HG03442 (cell line): ENCODE measurements at regions not wholly inside any gene's neighbourhood (a gene's known extent, or its start where the extent isn't known, plus 50 kb on each side); places are given as distances from the start of the nearest gene placed in this dataset.
"Not testable (repeated sequence)": the region's sequence is repeated elsewhere in the genome, so short reads cannot be mapped to it uniquely, and the experiment has no call there.

Source experiments
- ATAC-seq: cut with Tn5 transposase; IDR thresholded peaks from one replicate; pipeline ENCODE4 v1.9.1; 2021; ENCODE audit warnings: mild to moderate bottlenecking, moderate library complexity; ENCODE audit not compliant: unreplicated experiment

DNA sequence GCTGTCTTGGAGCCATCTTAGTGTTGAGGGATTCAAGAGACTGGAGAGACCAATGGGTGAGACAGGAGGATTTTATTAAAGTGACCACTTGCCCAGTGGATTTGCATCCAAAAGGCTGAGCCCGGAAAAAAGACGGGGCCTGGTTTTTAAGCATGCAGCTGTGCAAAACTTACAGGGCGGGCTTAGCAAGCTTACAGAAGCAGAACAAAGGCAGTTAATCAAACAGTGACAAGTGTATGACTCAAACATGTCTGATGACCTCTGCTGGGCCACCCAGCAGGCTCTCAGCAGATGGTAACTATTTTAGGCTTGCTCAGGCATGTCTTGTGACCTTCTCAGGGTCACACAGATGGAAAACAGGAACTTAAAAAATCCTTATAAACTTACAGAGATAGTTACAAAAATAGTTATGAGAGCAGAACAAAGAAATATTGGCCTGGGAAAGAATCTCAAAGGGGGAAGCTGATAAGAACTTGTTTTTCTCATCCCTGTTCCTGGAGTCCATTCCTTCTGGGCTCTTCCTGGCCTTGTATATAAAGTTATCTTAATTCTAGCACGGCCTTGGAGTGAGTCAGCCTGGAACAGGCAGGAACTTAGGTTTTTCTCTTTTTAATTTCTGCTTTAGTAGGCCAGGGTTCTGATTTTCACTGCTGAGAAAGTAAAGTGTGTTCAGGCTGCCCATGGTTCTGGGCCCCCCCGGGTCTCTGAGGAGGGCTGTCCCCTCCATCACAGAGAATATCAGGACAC, 141.3 kb downstream of the CCDC74A start:
- not testable (repeated sequence) for ATAC-seq

- not testable (repeated sequence) for ATAC-seq
Observed at GRCh38 chr2:131671841-131672470, 144.3 kb downstream of the CCDC74A start.

DNA sequence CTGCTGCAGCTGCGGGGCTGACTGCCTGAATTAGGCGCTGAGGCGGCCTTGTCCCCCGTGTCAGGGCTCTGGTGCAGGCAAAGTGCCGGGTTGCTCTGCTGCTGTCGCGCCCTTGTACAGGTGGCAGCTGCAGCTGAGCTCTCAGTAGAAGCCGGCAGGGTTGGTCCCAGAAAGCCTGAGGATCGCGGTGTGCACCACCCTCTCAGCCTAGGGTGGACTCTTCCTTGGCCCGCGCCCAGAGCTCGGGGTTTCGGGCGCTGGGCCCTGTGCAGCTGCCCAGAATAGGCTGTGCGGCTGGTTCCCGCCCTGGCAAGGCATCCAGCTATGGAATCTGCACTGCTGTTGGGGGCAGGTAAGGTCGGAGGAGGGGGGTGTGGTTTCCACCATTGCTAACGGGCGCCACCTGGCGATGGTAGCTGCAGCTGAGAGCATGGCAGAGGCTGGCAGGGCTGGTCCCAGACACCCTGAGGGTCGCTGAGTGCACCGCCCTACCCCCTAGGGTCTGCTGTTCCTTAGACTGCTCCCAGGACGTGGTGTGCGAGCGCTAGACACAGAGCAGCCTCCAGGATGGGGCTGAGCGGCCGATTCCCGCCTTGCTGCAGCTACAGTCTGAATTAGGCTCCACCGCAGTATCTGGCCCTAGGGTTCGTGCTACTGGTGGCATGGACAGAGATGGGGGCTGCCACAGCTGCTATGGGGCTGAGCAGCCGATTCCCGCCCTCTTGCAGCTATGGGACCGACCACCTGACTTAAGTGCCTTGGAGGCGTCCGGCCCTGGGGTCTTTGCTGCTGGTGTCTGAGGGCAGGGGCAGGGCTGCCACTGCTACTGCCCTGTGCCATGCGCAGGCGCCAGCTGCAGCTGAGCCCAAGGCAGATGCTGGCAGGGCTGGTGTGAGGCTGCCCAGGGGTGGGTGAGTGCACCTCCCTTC, 145.0 kb downstream of the CCDC74A start:
- ATAC-seq: peak; percentile 85

DNA sequence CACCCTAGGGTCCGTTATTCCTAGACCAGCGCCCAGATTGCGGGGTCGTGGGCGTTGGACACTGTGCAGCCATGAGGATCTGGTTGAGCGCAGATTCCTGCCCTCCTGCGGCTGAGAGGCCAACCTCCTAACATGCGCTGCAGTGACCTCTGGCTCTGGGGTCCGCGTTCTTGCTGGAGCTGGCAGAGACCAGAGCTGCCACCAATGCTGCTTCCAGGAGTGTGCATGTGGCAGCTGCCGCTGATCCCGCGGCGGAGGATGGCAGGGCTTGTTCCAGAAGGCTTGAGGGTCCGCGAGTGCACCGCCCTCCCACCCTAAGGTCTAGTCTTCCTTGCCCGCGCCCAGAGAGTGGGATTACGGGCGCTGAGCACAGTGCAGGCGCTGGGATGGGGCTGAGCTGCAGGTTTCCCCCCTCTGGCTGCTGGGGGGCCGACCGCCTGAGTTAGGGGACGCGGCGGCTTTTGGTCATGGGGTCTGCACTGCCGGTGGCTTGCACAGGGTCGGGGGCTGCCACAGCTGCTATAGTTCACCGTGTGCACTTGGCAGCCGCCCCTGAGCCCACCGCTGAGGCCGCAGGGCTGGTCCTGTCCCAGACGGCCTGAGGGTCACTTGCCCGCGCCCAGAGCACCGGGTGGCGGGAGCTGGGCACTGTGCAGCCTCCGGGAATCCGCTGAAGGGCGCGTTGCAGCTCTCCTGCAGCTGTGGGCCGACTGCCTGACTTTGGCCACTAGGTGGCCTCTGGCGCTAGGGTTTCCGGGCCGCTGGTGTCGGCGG, 145.9 kb downstream of the CCDC74A start:
- peak; percentile 75 for ATAC-seq

GRCh38 chr2:131674174-131674507, 146.5 kb downstream of the CCDC74A start:
- no peak for ATAC-seq

GRCh38 chr2:131681611-131682121, 154.0 kb downstream of the CCDC74A start:
- ATAC-seq: peak; percentile 6

GRCh38 chr2:131682122-131682944, 154.6 kb downstream of the CCDC74A start:
- ATAC-seq: peak; percentile 98

DNA sequence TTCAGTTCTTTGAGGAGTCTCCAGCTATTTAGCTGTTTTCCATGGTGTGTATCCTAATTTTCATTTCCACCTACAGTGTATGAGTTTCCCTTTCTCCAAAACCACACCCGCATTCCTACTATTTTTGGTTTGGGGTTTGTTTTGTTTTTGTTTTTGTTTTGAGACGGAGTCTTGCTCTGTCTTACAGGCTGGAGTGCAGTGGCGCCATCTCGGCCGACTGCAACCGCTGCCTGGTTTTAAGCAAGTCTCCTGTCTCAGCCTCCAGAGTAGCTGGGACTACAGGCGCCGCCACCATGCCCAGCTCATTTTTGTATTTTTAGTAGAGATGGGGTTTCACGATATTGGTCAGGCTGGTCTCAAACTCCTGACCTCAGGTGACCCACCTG, 155.2 kb downstream of the CCDC74A start:
- peak; percentile 33 for ATAC-seq

GRCh38 chr2:131684631-131685316, 157.1 kb downstream of the CCDC74A start:
- ATAC-seq: not testable (repeated sequence)

DNA sequence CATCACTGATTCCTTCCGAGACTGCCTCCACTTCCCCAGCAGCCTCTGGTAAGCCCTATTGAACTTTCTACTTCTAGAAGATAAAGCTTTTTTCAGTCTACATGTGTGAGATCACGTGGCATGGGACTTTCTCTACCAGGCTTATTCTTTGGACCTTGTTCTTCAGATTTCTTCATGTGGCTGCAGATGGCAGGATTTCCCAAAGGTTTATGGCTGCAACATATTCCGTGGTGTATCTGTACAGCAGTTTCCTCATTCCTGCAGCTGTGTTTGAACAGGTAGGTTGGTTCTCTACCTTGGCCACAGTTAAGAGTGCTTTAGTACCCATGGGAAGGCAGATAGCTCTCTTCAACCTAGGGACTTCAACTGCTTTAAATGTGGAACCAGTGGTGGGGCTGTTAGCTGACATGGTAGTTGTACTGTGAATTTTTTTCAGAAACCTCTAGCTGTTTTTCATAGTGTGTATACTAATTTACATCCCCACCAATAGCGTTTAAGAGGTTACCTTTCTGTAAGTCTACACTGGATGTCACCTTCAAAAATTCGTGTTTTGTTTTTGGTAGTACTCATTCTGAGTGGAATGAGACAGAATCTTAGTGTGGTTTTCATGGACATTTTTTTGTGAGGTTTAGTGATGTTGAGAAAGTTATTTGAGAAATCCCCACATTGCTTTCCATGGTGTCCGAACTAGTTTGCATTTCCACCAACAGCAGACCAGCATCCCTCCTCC, 158.6 kb downstream of the CCDC74A start:
- ATAC-seq: not testable (repeated sequence)

DNA sequence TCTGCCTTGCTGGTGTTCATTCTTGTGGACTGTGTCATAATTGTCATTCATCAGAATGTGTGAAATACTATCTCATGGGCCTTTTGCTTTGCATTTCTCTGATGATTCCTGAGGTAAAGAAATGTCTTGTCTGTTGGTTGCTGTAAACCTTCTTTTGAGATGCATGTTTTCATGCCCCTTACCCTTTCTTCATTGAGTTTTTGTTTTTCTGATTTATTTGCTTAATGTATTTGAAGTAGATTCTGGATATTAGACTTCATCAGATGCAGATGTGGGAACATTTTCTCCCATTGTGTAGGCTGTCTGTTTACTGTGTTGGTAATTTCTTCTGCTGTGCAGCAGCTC, 159.2 kb downstream of the CCDC74A start:
- not testable (repeated sequence) for ATAC-seq

GRCh38 chr2:131689066-131689465, 161.4 kb downstream of the CCDC74A start:
- not testable (repeated sequence) for ATAC-seq

- not testable (repeated sequence) for ATAC-seq
Observed at GRCh38 chr2:131711268-131711667, 183.6 kb downstream of the CCDC74A start.

GRCh38 chr2:131717907-131718306, 190.2 kb downstream of the CCDC74A start:
- ATAC-seq: not testable (repeated sequence)

GRCh38 chr2:131721163-131721562, 193.5 kb downstream of the CCDC74A start:
- ATAC-seq: not testable (repeated sequence)

- ATAC-seq: not testable (repeated sequence)
Observed at GRCh38 chr2:131722256-131722655, 194.6 kb downstream of the CCDC74A start.

DNA sequence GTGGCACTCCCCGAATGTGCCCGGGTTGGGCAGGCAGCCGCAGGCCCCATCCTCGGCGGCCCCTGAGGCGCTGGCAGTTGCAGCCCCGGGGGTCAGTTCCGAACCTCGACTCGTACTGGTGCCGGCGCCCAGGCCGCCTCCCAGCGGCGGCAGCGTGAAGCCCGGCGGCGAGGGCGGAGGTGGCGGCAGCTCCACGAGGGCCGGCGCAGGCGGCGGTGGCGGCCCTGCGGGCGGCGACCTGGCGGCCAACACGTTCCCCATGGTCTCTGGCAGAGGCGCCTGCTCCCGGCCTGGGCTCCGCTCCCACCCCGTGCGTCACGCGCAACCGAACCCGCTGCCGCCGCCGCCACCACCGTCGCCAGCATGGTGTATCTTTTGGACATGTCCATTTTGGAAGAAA, 196.3 kb downstream of the CCDC74A start:
- ATAC-seq: no peak

GRCh38 chr2:131728451-131728850, 200.8 kb downstream of the CCDC74A start:
- ATAC-seq: not testable (repeated sequence)
